ENCODE measurements at regions not wholly inside any gene's neighbourhood (a gene's known extent, or its start where the extent isn't known, plus 50 kb on each side); places are given as distances from the start of the nearest gene placed in this dataset.
"Not testable (repeated sequence)": the region's sequence is repeated elsewhere in the genome, so short reads cannot be mapped to it uniquely, and the experiment has no call there.

- ChIA-PET CTCF (interaction anchor here (2.0 kb wide), 1 partner anchor 10 kb away, joined by 6 read pairs; no protein-coding TSS in a partner anchor), POLR2A (no interaction called here)
- DNase-seq (ENCODE audit: extremely low spot score), result no peak
- no peak for TF ChIP-seq CTCF (IDR thresholded peaks at IDR 0.05; ENCODE audit: control extremely low read depth, extremely low read depth, low read depth, missing control alignments)
Measured at GRCh38 chr1:181319907-181320306, 163.4 kb upstream of the CACNA1E start.

- ChIA-PET CTCF (interaction anchor here (1.3 kb wide), 1 partner anchor 63 kb away, joined by 3 read pairs; no protein-coding TSS in a partner anchor), POLR2A (no interaction called here)
- TF ChIP-seq CTCF (IDR thresholded peaks at IDR 0.05; ENCODE audit: control extremely low read depth, extremely low read depth, low read depth, missing control alignments), result no peak
- no peak for DNase-seq (ENCODE audit: extremely low spot score)
Measured at GRCh38 chr1:181324797-181325616, 158.3 kb upstream of the CACNA1E start.

GRCh38 chr1:181325765-181326164, 157.6 kb upstream of the CACNA1E start:
- DNase-seq (ENCODE audit: extremely low spot score); CTCF ChIA-PET; POLR2A ChIA-PET: not testable (repeated sequence)

GRCh38 chr1:181326348-181326747, 157.0 kb upstream of the CACNA1E start:
- no peak for TF ChIP-seq CTCF (IDR thresholded peaks at IDR 0.05; ENCODE audit: control extremely low read depth, extremely low read depth, low read depth, missing control alignments)
- POLR2A ChIA-PET, result no interaction called here
- CTCF ChIA-PET, result no interaction called here
- no peak for DNase-seq (ENCODE audit: extremely low spot score)

- no peak for DNase-seq (ENCODE audit: extremely low spot score)
- ChIA-PET POLR2A (no interaction called here), CTCF (interaction anchor here (1.9 kb wide), 1 partner anchor 14 kb away, joined by 6 read pairs; no protein-coding TSS in a partner anchor)
- TF ChIP-seq CTCF (IDR thresholded peaks at IDR 0.05; ENCODE audit: control extremely low read depth, extremely low read depth, low read depth, missing control alignments), result no peak
Measured at GRCh38 chr1:181327796-181328195, 155.5 kb upstream of the CACNA1E start.

GRCh38 chr1:181334724-181335123, 148.6 kb upstream of the CACNA1E start:
- no peak for TF ChIP-seq CTCF (IDR thresholded peaks at IDR 0.05; ENCODE audit: control extremely low read depth, extremely low read depth, low read depth, missing control alignments)
- ChIA-PET POLR2A (no interaction called here), CTCF (interaction anchor here (0.8 kb wide), 1 partner anchor 14 kb away, joined by 3 read pairs; no protein-coding TSS in a partner anchor)
- no peak for DNase-seq (ENCODE audit: extremely low spot score)

- DNase-seq (ENCODE audit: extremely low spot score), result no peak
- ChIA-PET POLR2A (no interaction called here), CTCF (no interaction called here)
- no peak for TF ChIP-seq CTCF (IDR thresholded peaks at IDR 0.05; ENCODE audit: control extremely low read depth, extremely low read depth, low read depth, missing control alignments)
Measured at GRCh38 chr1:181335631-181336030, 147.7 kb upstream of the CACNA1E start.
